HG02798 (cell line): ENCODE measurements at regions not wholly inside any gene's neighbourhood (a gene's known extent, or its start where the extent isn't known, plus 50 kb on each side); places are given as distances from the start of the nearest gene placed in this dataset.
A peak's percentile ranks its signal among the peaks of the same experiment; 100 is the strongest.

ENCODE experiments used
- ATAC-seq: cut with Tn5 transposase; IDR thresholded peaks from one replicate; pipeline ENCODE4 v1.9.1; 2021; ENCODE audit warnings: mild to moderate bottlenecking; ENCODE audit not compliant: unreplicated experiment, poor library complexity

DNA sequence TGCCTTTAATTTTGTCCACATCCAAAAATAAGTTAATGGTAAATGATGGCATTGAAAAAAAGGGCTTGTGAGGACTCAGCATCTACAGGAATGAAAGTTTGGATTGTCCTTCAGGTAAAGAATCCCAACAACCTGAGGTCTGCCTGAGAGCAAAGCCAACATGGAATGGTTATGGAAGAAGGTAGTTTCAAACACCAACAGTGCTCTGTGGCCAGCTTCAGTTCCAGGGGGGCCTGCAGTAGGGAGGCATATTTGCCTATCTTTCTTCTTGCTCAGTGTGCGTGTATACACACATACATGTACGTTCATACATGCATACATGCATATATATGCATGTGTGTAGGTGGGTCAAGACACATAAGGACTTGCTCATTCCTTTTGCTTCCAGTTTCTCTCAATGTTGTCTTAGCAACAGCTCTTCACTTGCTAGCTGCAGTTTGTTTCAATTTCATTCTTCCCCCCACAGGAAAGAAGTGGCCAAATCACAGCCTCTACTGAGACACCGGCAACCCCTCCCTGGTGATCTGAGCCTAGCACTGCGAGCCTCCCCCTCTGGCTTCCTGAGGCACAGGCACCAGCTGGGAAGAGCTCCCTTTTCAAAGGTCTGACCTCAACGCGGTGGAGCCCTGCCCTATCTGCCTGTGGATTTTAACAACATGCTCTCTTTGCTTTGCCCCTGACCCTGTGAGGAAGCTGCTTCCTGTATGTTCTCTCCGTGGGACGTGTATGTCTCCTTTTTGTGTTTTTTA, 146.2 kb downstream of the KLF13 start:
- peak; percentile 86 for ATAC-seq

DNA sequence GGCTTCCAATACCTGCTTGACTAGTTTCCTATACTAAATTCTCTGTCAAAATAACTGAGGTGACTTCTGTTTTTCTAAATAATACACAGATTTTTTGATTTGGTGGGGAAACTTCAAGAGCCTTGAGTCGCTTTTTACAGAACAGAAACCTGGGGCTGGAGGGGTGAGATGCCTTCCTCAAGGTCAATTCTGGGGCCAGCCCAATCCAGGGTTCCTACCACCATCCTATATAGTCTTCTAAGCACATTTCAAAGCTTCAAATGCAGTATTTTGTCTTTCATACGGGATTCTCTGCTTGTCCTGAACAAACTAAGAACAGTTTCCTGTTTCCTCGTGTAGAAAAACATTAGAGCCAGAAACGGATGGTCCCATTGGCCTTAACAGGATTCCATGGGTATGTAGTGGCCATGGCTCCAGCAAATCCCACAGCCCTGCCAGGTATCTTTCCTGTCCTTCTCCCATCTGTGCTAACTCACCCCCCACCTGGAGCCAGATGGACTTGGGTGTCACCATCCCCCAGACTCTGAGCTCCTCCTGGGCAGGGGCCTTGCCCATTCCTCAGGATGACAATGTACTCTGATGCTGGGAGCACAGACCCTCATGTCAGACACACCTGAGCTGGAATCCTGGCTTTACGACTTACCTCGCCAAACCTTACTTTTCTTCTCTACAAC, 146.9 kb downstream of the KLF13 start:
- no peak for ATAC-seq

DNA sequence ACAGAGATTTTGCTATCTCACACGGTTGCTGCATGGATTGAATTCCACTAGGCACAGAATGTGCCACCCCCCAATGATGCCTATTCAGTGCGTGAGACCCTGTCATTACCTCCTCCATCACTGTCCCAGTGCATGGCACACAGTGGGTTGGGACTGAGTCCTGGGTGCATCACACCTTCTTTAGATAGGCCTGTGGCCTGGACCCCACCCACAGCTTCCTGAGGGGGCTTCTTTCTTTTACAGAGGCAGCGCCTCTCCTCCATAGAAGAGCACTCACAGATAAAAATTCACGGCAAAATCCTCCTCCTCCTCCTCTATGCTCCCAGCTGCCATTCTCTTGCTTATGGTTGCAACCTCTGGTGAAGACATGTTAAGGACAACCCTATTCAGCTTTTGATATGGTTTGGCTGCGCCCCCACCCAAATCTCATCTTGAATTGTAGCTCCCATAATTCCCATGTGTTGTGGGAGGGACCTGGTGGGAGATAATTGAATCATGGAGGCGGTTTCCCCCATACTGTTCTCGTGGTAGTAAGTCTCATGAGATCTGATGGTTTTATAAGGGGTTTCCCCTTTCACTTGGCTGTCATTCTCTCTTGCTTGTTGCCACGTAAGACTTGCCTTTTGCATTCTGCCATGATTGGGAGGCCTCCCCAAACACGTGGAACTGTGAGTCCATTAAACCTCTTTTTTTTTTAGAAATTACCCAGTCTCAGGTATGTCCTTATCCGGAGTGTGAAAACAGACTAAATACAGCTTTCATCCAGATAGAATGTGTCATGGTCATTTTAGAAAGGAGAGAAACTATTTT, 147.6 kb downstream of the KLF13 start:
- ATAC-seq: no peak

- ATAC-seq: no peak
Measured at GRCh38 chr15:31476236-31476810, 149.7 kb downstream of the KLF13 start.

GRCh38 chr15:31476866-31477265, 150.2 kb downstream of the KLF13 start:
- ATAC-seq: no peak

DNA sequence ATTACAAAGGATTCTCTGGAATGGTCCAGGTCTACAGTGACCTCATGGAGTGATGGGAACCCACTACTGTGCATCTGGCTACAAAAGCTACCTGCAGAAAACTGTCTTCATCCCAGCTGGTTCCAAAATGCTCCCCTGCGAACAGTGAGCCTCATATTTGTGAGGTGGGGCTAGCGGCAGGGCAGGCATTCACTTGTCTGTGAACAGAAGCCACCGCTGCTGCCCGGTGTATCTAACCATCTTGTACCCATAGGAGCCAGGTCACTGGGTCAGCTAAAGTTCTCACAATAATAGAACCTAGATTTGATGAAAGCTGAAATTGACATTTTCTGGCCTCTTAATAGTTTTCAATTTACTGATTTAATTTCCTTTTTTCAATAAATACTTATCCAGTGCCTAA, 150.7 kb downstream of the KLF13 start:
- no peak for ATAC-seq

GRCh38 chr15:31477851-31478701, 151.4 kb downstream of the KLF13 start:
- ATAC-seq: no peak

GRCh38 chr15:31478702-31479221, 152.1 kb downstream of the KLF13 start:
- ATAC-seq: no peak

DNA sequence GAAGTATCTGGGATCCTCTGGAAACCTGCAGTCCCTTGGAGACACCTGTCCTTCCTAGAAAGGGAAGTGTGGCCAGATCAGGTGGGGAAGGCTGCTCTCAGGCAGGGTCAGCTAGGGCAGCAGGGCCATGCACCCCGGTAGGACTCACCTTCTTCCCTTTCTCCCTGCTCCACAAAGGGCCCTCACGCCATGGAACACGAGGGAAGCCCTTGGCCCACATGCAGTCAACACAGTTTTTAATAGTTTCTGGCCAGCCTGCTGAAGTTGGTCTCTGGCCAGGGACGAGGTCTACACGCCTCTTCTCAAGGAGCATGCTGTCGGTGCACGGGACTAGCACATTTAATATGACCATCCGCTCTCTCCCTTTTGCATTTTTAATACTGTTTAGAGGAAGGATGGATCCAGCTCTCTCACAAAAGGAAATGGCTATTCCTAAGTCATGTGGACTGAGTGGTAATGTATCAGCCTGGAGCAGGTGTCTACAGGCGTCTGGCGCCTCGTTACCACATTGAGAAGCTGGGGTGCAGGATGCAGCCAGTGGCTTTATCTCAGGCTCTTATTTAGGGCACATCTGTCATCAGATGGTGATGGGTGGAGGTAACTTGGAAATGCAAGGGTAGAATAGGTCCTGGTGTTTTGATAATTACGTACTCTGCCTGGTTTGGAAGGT, 153.9 kb downstream of the KLF13 start:
- no peak for ATAC-seq

DNA sequence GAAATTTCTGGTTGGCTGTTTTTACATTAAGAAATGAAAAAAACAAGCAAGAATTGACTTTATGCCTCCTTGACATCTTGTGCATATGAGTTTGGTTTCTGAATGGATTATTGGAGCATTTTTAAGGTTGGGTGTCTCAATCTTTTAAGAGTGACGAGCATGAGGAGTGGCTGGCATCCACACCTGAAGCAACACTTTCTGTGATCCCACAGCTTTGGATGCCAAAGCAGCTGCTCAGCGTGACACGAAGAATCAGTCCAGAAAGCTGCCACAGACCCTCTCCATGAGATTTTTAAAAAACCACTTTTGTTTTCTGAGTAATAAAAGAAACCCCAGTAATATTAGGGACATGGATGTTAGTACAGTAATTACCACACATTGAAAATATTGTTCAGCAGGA, 154.5 kb downstream of the KLF13 start:
- no peak for ATAC-seq

DNA sequence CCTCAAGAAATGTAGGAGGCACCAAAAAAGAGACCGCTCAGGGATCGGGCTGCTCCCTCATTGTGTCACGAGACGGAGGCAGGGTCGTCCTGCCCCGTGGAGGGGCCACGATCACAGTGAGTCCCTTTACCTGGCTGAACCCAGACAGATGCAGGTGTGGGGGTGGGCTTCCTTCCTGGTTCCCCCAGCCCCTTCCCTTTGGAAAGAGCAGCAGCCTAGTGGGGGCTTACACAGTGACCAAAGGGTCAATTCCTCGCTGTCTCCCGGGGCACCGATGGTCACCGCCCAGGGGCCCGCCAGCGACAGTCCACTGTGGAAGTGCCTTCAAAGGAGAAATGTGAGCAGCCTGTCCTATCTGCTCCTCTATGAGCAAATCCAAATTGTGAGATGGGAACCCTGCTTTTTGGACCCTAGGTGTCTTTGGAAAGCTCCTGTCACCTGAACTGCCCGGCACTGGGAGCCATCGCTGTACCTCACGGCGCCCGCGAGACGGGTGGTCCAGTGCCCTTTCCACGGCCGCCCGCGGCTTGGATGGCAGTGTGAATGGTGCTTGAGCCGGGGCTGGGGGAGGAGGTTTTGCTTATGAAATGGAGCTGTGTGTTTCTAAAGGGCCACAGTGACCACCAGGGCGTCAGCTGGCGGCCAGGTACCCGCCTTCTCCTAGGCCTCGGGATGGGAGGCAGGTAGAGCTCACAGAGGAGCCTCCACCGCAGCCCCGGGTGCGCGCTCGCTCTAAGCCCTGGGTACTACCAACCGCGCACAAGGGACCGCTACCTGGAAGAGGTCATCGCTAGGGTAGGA, 155.7 kb downstream of the KLF13 start:
- no peak for ATAC-seq

GRCh38 chr15:31483053-31483985, 156.7 kb downstream of the KLF13 start:
- ATAC-seq: peak; percentile 33

GRCh38 chr15:31483986-31484951, 157.6 kb downstream of the KLF13 start:
- no peak for ATAC-seq

GRCh38 chr15:31484986-31485385, 158.4 kb downstream of the KLF13 start:
- no peak for ATAC-seq

- no peak for ATAC-seq
Measured at GRCh38 chr15:31485431-31485830, 158.8 kb downstream of the KLF13 start.

DNA sequence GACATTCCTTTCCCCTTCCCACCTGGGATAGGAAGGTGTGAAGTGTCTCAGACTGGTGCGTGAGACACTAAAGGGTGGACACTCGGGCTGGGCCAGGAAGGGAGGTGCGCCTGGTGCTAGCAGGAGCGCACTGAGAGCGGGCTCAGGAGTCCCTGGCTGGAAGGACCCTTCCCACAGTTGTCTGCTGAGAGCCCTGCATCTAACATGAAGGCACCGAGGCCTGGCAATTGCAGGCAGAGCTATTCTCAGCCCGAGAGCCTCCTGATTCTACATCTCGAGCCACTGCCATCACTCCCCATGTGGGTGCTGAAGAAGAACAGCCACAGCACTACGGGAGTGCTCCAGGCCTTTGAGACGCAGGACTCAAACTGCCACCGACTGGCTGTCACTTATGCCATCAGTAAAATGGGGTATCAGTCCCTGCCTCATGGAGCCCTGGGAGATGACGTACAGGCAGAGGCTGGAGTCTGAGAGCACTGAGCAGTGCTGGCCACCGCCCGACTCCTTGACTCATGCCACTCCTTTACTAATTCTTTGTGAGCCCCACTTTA, 159.4 kb downstream of the KLF13 start:
- ATAC-seq: no peak
